Ishikawa (cell line): ENCODE measurements at regions not wholly inside any gene's neighbourhood (a gene's known extent, or its start where the extent isn't known, plus 50 kb on each side); places are given as distances from the start of the nearest gene placed in this dataset.

Experiments
- CEBPB ChIP-seq: IDR thresholded peaks from 2 replicates; pipeline ENCODE4 v1.6.1; 2012
- CREB1 ChIP-seq: IDR thresholded peaks from 2 replicates; pipeline ENCODE4 v1.6.1; 2012; ENCODE audit warnings: low read depth
- EGR1 ChIP-seq: IDR thresholded peaks from 2 replicates; pipeline ENCODE4 v1.6.1; 2012
- EP300 ChIP-seq: IDR thresholded peaks from 2 replicates; pipeline ENCODE4 v1.6.1; 2012; ENCODE audit warnings: borderline replicate concordance
- FOXM1 ChIP-seq: IDR thresholded peaks from 2 replicates; pipeline ENCODE4 v1.6.1; 2012; ENCODE audit warnings: low read depth, borderline replicate concordance
- NFIC ChIP-seq: IDR thresholded peaks from 2 replicates; pipeline ENCODE4 v1.6.1; 2012
- RAD21 ChIP-seq: IDR thresholded peaks from 2 replicates; pipeline ENCODE4 v1.6.1; 2012; ENCODE audit warnings: low read depth
- TAF1 ChIP-seq: IDR thresholded peaks from 2 replicates; pipeline ENCODE4 v1.6.1; 2012; ENCODE audit warnings: low read depth, mild to moderate bottlenecking
- TCF12 ChIP-seq: IDR thresholded peaks from 2 replicates; pipeline ENCODE4 v1.6.1; 2012; ENCODE audit warnings: low read depth
- TEAD4 ChIP-seq: IDR thresholded peaks from 2 replicates; pipeline ENCODE4 v1.6.1; 2012
- YY1 ChIP-seq: IDR thresholded peaks from 2 replicates; pipeline ENCODE4 v1.6.1; 2012; ENCODE audit warnings: low read depth
- ZBTB7A ChIP-seq: IDR thresholded peaks from 2 replicates; pipeline ENCODE4 v1.6.1; 2012; ENCODE audit warnings: low read depth
- TF ChIP-seq, protein P1 (sequence below): IDR thresholded peaks from 2 replicates; pipeline ENCODE4 v1.6.1; 2012; ENCODE audit warnings: low read depth, mild to moderate bottlenecking
- TF ChIP-seq, protein P2 (sequence below): IDR thresholded peaks from 2 replicates; pipeline ENCODE4 v1.6.1; 2012
- TF ChIP-seq, protein P3 (sequence below): IDR thresholded peaks from 2 replicates; pipeline ENCODE4 v1.6.1; 2012

DNA sequence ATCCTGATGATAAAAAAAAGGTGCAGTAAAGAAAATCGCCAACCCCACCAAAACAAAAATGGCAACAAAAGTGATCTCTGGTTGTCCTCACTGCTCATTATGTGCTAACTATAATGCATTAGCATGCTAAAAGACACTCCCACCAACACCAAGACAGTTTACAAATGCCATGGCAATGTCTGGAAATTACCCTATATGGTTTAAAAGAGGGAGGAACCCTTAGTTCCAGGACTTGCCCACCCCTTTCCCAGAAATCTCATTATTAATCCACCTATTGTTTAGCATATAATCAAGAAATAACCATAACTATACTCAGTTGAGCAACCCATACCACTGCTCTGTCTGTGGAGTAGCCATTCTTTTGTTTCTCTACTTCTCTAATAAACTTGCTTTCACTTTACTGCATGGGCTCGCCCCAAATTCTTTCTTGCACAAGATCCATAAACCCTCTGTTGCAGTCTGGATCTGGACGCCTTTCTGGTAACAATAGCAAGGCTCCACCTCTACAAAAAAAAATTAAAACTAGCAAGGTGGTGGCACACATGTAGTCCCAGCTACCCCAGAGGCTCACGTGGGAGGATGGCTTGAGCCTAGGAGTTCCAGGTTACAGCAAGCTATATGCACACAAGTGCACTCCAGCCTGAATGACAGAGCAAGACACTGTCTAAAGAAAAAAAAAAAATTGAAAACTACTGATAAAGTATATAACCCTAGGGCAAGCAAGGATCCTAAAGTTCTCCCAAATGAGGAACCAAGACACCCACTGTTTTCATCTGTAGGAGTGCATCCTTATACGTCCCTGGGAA, 278.8 kb upstream of the JARID2 start:
- TF ChIP-seq FOXM1, result no peak
- no peak for TF ChIP-seq TAF1
- TF ChIP-seq TEAD4, result no peak
- TF ChIP-seq, protein P1, sequence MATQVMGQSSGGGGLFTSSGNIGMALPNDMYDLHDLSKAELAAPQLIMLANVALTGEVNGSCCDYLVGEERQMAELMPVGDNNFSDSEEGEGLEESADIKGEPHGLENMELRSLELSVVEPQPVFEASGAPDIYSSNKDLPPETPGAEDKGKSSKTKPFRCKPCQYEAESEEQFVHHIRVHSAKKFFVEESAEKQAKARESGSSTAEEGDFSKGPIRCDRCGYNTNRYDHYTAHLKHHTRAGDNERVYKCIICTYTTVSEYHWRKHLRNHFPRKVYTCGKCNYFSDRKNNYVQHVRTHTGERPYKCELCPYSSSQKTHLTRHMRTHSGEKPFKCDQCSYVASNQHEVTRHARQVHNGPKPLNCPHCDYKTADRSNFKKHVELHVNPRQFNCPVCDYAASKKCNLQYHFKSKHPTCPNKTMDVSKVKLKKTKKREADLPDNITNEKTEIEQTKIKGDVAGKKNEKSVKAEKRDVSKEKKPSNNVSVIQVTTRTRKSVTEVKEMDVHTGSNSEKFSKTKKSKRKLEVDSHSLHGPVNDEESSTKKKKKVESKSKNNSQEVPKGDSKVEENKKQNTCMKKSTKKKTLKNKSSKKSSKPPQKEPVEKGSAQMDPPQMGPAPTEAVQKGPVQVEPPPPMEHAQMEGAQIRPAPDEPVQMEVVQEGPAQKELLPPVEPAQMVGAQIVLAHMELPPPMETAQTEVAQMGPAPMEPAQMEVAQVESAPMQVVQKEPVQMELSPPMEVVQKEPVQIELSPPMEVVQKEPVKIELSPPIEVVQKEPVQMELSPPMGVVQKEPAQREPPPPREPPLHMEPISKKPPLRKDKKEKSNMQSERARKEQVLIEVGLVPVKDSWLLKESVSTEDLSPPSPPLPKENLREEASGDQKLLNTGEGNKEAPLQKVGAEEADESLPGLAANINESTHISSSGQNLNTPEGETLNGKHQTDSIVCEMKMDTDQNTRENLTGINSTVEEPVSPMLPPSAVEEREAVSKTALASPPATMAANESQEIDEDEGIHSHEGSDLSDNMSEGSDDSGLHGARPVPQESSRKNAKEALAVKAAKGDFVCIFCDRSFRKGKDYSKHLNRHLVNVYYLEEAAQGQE, result no peak
- TF ChIP-seq CEBPB, result no peak
- TF ChIP-seq, protein P2, sequence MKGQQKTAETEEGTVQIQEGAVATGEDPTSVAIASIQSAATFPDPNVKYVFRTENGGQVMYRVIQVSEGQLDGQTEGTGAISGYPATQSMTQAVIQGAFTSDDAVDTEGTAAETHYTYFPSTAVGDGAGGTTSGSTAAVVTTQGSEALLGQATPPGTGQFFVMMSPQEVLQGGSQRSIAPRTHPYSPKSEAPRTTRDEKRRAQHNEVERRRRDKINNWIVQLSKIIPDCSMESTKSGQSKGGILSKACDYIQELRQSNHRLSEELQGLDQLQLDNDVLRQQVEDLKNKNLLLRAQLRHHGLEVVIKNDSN, result no peak
- TF ChIP-seq YY1, result no peak
- TF ChIP-seq, protein P3, sequence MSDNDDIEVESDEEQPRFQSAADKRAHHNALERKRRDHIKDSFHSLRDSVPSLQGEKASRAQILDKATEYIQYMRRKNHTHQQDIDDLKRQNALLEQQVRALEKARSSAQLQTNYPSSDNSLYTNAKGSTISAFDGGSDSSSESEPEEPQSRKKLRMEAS, result no peak
- no peak for TF ChIP-seq EP300
- no peak for TF ChIP-seq EGR1
- no peak for TF ChIP-seq CREB1
- no peak for TF ChIP-seq NFIC
- no peak for TF ChIP-seq RAD21
- no peak for TF ChIP-seq TCF12

GRCh38 chr6:14968056-14968637, 277.7 kb upstream of the JARID2 start:
- TF ChIP-seq, protein P1, result no peak
- TF ChIP-seq EGR1 (no peak), NFIC (0 out of 2 replicates have a peak, but pooled peaks have one; percentile 20), CREB1 (no peak), TAF1 (no peak)

DNA sequence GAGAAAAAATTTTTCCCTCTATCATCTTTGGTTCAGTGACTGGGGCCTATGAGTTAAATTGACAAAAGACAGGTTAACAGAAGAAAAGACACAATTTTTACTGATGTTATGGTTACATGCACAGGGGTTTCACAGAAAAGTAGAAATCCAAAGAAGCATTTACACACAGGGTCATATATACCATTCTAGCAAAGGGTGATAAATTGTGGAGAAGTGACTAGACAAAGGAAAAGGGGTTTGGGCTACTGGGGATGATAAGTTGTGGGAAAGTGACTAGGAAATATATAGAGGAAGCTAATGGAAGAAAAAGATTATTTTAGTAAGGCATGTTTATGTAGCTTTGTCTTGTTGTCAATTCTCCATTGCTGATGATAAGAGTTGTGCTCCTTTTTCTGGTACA, 276.7 kb upstream of the JARID2 start:
- TF ChIP-seq TAF1 (no peak), TCF12 (no peak), CEBPB (no peak), ZBTB7A (no peak), YY1 (no peak), FOXM1 (no peak), CREB1 (no peak), EP300 (no peak), EGR1 (no peak), RAD21 (no peak)
- TF ChIP-seq, protein P3, result no peak
- TF ChIP-seq, protein P1, result no peak
- TF ChIP-seq, protein P2, result no peak

GRCh38 chr6:14972379-14973067, 273.3 kb upstream of the JARID2 start:
- TF ChIP-seq, protein P1, result no peak
- TF ChIP-seq, protein P3, result no peak
- TF ChIP-seq ZBTB7A, result no peak
- no peak for TF ChIP-seq EGR1
- no peak for TF ChIP-seq FOXM1
- no peak for TF ChIP-seq NFIC
